ENCODE measurements at regions not wholly inside any gene's neighbourhood (a gene's known extent, or its start where the extent isn't known, plus 50 kb on each side); places are given as distances from the start of the nearest gene placed in this dataset.
A peak's percentile ranks its signal among the peaks of the same experiment; 100 is the strongest.

GRCh38 chr4:67220861-67221260 lies 324.4 kb downstream of the CENPC start:
- no peak for DNase-seq

DNA sequence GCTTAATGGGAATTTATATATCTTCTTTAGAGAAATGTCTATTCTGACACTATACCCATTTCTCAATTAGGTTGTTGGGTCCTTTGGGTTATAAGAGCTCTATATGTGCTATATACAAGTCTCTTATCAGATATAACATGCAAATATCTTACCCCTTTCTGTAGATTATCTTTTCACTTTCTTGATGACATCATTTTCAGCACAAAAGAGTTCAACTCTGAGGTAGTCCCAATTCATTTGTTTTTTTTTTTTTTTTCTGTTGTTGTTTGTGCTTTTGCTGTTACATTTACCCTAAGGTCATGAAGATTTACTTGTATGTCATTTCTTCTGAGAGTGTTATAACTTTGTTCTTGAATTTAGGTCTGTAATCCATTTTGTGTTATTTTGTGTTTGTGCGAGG lies 326.4 kb downstream of the CENPC start:
- DNase-seq: no peak

- DNase-seq: no peak
Measured at GRCh38 chr4:67207941-67208441, 337.3 kb downstream of the CENPC start.

DNA sequence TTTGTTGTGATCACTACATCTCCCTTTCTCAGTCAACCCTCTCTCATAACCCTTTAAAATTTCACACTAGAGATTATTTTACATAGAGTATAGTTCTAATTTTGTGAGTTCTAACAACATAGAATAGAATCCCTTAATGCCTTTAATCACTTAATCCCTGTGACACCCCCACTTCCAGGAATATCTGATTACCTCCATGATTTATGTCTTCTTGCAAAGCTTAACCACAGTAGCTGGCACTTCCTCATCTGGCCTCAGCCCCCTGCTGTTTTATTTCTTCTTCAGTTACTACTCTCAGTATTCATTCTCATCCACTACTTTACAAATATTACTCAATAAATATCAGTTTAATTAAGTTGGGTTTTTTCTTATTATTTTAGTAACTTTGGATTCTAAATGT lies 340.9 kb downstream of the CENPC start:
- DNase-seq: peak; percentile 28

DNA sequence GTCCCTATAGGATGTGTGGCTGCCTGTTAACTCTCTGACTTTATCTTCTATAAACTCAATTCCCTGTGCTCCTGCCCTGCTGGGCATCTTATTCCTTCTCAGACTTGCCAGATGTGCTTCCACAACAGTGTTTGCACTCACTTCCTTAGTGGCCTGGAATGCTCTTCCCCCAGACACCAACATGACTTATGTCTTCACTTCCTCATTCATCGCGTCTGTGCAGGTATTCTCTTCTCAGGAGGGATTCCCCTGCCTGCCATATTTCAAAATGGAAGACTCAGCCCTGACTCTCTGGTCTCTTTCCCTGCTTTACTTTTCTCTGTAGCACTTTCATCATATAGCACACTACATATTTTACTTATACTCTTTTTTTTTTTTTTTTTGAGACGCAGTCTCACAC lies 344.0 kb downstream of the CENPC start:
- DNase-seq: no peak

GRCh38 chr4:67198727-67199126 lies 346.6 kb downstream of the CENPC start:
- DNase-seq: peak; percentile 14

- no peak for DNase-seq
Measured at GRCh38 chr4:67167849-67168248, 377.5 kb downstream of the CENPC start.

GRCh38 chr4:67162690-67163089 lies 382.6 kb downstream of the CENPC start:
- DNase-seq: no peak

- peak; percentile 65 for DNase-seq
Measured at GRCh38 chr4:67161311-67161710, 384.0 kb downstream of the CENPC start.

DNA sequence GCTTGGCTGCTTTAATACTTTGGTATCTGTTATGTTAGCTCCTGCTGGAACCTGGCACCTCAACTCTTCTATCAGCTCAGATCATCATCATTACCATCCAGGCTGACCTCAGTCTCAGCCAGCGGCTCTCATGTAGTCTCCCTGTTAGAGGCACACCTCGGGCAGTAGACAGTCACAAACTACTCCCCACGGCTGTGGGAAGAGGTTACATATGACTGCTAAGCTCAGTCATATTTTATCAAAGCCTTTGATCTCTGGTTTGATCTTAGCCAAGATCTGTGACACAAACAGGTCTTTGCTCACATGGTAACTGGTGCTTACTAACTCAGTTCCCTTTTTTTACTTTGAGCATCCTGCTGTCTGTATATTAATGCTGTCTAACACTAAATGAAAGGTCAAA lies 384.9 kb downstream of the CENPC start:
- DNase-seq: peak; percentile 10

DNA sequence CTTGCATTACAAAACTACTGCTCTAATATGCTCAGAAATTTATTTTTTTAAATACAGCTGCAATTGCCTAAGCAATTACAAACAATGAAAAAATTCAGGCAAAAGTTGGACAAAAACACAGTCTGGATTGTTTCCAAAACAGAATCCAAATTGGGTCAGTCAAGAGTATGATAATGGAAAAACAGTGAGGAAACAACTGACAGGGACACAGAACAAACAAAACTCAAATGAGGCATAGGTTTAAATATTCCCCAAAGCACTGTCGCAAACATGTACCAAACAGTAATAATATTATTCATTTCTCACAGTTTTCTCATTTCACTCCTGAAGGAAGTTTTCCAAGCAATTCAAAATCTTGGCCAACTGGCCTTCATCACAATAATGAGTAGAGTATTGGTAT lies 386.6 kb downstream of the CENPC start:
- no peak for DNase-seq

GRCh38 chr4:67152976-67153375 lies 392.3 kb downstream of the CENPC start:
- peak; percentile 62 for DNase-seq

DNA sequence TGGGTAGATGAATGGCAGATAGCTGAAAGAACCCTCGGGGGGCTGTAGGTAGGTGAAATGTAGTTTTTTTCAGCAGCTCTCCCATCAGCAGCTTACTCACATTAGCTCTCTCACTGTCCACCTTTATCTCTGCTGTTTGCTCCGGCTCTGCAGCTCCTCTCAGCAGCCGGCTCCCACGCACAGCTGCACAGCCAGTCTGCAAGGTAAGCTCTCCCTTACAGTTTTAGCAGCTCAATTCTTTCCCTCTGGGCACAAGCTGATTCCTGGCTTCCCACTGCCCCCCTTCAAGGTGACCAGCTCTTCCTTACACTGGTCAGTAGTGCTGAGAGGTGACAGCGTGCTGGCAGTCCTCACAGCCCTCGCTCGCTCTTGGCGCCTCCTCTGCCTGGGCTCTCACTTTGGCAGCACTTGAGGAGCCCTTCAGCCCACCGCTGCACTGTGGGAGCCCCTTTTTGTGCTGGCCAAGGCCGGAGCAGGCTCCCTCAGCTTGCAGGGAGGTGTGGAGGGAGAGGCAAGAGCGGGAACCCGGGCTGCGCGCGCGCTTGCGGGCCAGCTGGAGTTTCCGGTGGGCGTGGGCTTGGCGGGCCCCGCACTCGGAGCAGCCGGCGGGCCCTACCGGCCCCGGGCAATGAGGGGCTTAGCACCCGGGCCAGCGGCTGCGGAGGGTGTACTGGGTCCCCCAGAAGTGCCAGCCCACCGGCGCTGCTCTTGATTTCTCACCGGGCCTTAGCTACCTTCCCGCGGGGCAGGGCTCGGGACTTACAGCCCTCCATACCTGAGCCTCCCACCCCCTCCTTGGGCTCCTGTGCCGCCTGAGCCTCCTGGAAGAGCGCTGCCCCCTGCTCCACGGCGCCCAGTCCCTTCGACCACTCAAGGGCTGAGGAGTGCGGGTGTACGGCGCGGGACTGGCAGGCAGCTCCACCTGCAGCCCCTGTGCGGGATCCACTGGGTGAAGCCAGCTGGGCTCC lies 393.6 kb downstream of the CENPC start:
- DNase-seq: no peak

GRCh38 chr4:67141586-67141985 lies 403.7 kb downstream of the CENPC start:
- DNase-seq: no peak

- DNase-seq: peak; percentile 2
Measured at GRCh38 chr4:67134616-67135015, 410.7 kb downstream of the CENPC start.

DNA sequence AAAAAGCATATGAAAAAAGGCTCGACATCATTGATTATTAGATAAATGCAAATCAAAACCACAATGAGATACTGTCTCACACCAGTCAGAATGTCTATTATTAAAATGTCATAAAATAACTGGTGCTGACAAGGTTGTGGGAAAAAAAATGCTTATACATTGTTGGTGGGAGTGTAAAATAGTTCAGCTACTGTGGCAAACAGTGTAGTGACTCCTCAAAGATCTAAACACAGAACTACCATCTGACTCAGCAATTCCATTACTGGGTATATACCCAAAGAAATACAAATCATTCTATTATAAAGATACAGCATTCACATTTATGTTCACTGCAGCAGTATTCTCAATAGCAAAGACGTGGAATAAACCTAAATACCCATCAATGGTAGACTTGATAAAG lies 412.1 kb downstream of the CENPC start:
- DNase-seq: no peak

GRCh38 chr4:67131224-67131623 lies 414.1 kb downstream of the CENPC start:
- no peak for DNase-seq

- no peak for DNase-seq
Measured at GRCh38 chr4:67130411-67130810, 414.9 kb downstream of the CENPC start.

- no peak for DNase-seq
Measured at GRCh38 chr4:67126570-67126969, 418.7 kb downstream of the CENPC start.

- no peak for DNase-seq
Measured at GRCh38 chr4:67125636-67126514, 419.4 kb downstream of the CENPC start.

GRCh38 chr4:67124716-67125115 lies 420.6 kb downstream of the CENPC start:
- no peak for DNase-seq

GRCh38 chr4:67122029-67122428 lies 423.3 kb downstream of the CENPC start:
- peak; percentile 7 for DNase-seq

GRCh38 chr4:67120369-67120768 lies 424.9 kb downstream of the CENPC start:
- DNase-seq: no peak

GRCh38 chr4:67109276-67109675 lies 436.0 kb downstream of the CENPC start:
- DNase-seq: no peak
